Smooth muscle cell of the brain vasculature (primary cell): ENCODE measurements at regions not wholly inside any gene's neighbourhood (a gene's known extent, or its start where the extent isn't known, plus 50 kb on each side); places are given as distances from the start of the nearest gene placed in this dataset.
A peak's percentile ranks its signal among the peaks of the same experiment; 100 is the strongest.
"Not testable (repeated sequence)": the region's sequence is repeated elsewhere in the genome, so short reads cannot be mapped to it uniquely, and the experiment has no call there.

ENCODE experiments used
- DNase-seq: peaks from one replicate; pipeline ENCODE4 v3.0.0-alpha.2; 2012; ENCODE audit warnings: low read depth, low spot score

GRCh38 chr6:27826612-27826985 is 85.6 kb downstream of the OR2B2 start:
- DNase-seq = not testable (repeated sequence)

- DNase-seq = not testable (repeated sequence)
Observed at GRCh38 chr6:27825848-27826611, 86.2 kb downstream of the OR2B2 start.

- DNase-seq = no peak
Observed at GRCh38 chr6:27825025-27825793, 87.0 kb downstream of the OR2B2 start.

GRCh38 chr6:27824211-27825024 is 87.8 kb downstream of the OR2B2 start:
- not testable (repeated sequence) for DNase-seq

- not testable (repeated sequence) for DNase-seq
Observed at GRCh38 chr6:27823714-27824210, 88.4 kb downstream of the OR2B2 start.

- DNase-seq = no peak
Observed at GRCh38 chr6:27816906-27817305, 95.3 kb downstream of the OR2B2 start.

DNA sequence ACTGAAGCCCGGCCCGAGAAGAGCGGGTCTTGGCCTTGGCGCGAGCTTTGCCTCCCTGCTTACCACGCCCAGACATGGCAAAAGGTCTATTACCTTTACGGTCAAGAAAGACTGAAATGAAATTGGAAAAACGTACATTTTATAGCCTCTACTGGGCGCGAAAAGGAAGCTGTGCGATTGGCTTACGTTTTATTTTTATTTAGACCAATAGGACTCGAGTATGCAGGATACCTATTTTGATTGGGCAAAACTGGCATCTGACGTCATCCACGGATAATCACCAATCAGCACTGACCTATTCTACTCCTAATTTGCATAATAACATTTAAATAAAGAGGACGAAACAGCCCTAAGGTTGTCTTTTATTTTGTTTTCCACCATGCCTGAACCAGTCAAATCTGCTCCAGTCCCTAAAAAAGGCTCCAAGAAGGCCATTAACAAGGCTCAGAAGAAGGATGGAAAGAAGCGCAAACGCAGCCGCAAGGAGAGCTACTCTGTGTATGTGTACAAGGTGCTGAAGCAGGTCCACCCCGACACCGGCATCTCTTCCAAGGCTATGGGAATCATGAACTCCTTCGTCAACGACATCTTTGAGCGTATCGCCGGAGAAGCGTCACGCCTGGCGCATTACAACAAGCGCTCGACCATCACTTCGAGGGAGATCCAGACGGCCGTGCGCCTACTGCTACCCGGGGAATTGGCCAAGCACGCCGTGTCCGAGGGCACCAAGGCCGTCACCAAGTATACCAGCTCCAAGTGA is 97.4 kb downstream of the OR2B2 start:
- DNase-seq = no peak

DNA sequence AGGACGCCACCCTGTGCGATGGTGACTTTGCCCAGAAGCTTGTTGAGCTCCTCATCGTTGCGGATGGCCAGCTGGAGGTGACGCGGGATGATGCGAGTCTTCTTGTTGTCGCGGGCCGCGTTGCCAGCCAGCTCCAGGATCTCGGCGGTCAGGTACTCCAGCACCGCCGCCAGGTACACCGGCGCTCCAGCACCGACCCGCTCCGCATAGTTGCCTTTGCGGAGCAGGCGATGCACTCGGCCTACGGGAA is 97.9 kb downstream of the OR2B2 start:
- DNase-seq = not testable (repeated sequence)

- DNase-seq = no peak
Observed at GRCh38 chr6:27812805-27813492, 99.2 kb downstream of the OR2B2 start.

- no peak for DNase-seq
Observed at GRCh38 chr6:27812078-27812804, 100.0 kb downstream of the OR2B2 start.

DNA sequence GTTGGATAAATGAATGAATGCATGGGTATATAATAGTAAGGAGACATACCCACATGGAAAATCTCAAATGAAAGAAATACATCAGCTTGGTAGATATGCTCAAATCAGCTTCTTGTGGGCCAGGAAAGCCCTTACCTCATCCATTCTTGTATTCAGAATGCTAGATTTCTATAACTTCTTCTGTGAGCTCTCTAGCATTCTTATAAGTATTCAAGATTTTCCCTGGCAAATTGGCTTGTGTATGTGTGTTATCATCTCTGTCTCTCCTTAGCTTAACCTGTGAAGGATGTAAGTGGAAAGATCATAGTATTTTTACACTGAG is 100.8 kb downstream of the OR2B2 start:
- no peak for DNase-seq

DNA sequence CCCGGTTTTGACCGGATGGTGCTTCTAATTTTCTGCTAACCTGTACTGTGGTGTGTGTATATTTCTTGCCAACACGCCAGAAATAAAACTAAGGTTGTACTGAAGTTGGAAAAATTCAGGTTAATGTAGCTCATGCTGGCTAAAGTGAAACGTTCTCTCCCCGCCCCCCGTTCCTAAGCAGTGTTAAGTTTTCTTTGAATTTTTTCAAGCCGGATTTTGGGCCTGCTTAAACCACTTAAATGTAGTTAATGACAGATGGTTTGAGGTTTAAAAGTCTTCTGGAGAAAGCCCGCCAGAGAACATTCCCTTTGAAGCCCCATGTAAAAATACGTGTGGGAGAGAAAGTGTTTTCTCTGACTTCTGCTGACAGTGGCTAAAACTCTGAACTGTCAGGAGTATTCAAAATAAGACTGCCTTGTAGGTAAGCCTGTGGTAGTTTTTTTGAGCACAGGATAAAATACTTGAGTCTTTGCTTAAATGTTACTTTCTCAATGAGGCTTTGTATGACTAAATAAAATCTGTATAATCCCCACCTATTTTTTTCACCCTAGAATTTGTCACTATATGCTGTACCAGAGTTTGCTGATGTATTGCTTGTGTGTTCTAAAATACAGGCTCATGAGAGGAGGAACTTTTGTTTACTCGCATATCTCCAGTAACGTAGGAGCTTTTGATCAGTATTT is 101.3 kb downstream of the OR2B2 start:
- no peak for DNase-seq

DNA sequence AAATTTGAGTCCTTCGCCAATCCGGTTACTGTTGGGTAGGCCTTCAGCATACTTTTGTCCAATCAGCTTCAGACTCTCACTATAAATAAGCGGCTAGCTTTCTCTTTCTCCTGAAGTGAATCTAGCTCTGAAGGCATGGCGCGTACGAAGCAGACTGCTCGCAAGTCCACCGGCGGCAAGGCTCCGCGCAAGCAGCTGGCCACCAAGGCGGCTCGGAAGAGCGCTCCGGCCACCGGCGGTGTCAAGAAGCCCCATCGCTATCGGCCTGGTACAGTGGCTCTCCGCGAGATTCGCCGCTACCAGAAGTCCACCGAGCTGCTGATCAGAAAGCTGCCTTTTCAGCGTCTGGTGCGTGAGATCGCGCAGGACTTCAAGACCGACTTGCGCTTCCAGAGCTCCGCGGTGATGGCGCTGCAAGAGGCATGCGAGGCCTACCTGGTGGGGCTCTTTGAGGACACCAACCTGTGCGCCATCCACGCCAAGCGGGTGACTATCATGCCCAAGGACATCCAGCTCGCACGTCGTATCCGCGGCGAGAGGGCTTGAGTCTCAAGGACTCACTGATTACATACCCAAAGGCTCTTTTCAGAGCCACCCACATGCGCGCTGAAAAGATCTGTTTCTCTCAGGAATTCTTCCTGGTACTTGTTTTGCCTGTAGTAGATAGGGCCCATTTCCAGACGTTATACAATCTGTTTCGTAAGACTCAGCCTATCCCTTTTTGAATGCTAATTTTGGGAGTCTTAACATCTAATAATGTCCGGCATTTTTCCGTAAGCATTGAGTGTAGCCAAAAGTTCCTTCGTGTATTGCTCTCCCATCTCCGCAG is 102.0 kb downstream of the OR2B2 start:
- DNase-seq = peak; percentile 90

GRCh38 chr6:27809067-27809938 is 102.9 kb downstream of the OR2B2 start:
- DNase-seq = no peak

DNA sequence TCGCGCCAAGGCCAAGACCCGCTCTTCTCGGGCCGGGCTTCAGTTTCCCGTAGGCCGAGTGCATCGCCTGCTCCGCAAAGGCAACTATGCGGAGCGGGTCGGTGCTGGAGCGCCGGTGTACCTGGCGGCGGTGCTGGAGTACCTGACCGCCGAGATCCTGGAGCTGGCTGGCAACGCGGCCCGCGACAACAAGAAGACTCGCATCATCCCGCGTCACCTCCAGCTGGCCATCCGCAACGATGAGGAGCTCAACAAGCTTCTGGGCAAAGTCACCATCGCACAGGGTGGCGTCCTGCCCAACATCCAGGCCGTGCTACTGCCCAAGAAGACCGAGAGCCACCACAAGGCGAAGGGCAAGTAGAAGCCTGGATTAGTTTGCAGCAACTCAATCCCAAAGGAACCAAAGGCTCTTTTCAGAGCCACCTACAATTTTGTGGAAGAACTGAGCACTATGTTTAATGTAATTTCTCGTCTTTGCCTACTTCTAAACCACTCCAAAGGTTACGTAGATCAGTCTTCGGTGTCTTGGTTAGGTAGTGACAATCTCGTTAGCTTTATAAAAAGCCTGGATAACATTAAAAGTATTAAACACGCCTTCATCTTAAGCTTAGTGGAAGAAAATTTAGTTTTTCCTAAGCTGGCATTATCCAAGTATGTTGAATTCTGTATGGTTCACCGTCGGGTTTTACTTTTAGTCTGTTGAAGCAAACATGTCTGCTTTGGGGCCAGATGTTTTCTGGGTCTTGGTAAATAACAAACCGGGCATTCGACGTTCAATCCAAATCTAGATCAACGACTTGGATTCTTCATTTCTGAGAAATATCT is 103.7 kb downstream of the OR2B2 start:
- DNase-seq = not testable (repeated sequence)

DNA sequence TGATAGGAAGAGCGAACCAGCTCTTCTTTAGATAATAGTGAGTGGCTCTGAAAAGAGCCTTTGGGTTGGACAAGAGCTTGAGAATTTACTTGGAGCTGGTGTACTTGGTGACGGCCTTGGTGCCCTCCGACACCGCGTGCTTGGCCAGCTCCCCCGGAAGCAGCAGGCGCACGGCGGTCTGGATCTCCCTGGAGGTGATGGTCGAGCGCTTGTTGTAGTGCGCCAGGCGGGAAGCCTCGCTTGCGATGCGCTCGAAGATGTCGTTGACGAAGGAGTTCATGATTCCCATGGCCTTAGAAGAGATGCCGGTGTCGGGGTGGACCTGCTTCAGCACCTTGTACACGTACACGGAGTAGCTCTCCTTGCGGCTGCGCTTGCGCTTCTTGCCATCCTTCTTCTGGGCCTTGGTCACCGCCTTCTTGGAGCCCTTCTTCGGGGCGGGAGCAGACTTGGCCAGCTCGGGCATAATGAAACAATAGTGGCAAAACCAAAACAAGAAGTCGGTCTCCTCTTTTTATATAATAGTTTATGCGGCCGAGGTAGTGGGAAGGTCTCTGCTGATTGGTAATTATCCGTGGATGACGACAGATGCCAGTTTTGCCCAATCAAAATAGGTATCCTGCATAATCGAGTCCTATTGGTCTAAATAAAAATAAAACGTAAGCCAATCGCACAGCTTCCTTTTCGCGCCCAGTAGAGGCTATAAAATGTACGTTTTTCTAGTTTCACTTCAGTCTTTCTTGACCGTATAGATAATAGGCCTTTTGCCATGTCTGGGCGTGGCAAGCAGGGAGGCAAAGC is 104.6 kb downstream of the OR2B2 start:
- DNase-seq = peak; percentile 84
